ENCODE measurements at regions not wholly inside any gene's neighbourhood (a gene's known extent, or its start where the extent isn't known, plus 50 kb on each side); places are given as distances from the start of the nearest gene placed in this dataset.

DNA sequence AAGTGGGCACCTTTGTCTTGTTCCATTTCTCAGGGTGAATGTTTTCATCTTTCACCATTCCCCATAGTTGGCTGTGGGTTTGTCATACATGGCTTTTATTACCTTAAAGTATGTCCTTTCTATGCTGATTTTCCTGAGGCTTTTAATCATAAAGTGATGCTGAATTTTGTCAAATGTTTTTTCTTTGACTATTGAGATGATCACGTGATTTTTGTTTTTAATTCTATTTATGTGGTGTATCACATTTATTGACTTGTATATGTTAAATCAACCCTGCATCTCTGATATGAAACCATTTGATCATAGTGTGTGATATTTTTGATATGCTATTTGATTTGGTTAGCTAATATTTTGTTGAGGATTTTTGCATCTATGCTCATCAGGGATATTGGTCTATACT, 216.4 kb upstream of the FAT3 start:
- DNase-seq (no peak), ATAC-seq (no peak)
- H3K4me1 Mint-ChIP-seq: no peaks in the 10 kb centered on the region
- Histone ChIP-seq H3K27ac (ENCODE audit: low read length) (no peak overlapping the region), H3K9me3 (ENCODE audit: control insufficient read depth, insufficient read depth, low read length) (no peaks in the 10 kb centered on the region), H3K27me3 (ENCODE audit: control insufficient read depth, insufficient read depth, low read length) (no peaks in the 10 kb centered on the region), H3K36me3 (ENCODE audit: control insufficient read depth, insufficient read depth, low read length) (no peaks in the 10 kb centered on the region), H3K4me3 (ENCODE audit: low read length) (no peak overlapping the region), H3K4me1 (ENCODE audit: control insufficient read depth, insufficient read depth, low read length) (no peaks in the 10 kb centered on the region)
- TF ChIP-seq CTCF (IDR thresholded peaks at IDR 0.05): no peak
- intact Hi-C loops (cut with micrococcal nuclease): no loop called here
- peaks cover 15 to 17% of the 10 kb centered on the region in 2 donors for H3K9me3 Mint-ChIP-seq
- H3K27ac Mint-ChIP-seq: no peak overlapping the region
- WGBS (ENCODE audit: insufficient coverage): no CpG with 5 or more reads among the region's 1 CpG
- peaks cover 6% of the 10 kb centered on the region for H3K36me3 Mint-ChIP-seq
- no peak overlapping the region for H3K4me3 Mint-ChIP-seq
- H3K27me3 Mint-ChIP-seq (ENCODE audit: low read depth in 2 of 2): no peaks in the 10 kb centered on the region

GRCh38 chr11:92002568-92002967, 222.1 kb upstream of the FAT3 start:
- H3K4me1 Mint-ChIP-seq: no peaks in the 10 kb centered on the region
- no peaks in the 10 kb centered on the region for H3K36me3 Mint-ChIP-seq
- no peak overlapping the region for H3K4me3 Mint-ChIP-seq
- H3K9me3 Mint-ChIP-seq: peaks cover 8 to 11% of the 10 kb centered on the region in 2 donors
- intact Hi-C loops (cut with micrococcal nuclease): no loop called here
- Histone ChIP-seq H3K27me3 (ENCODE audit: control insufficient read depth, insufficient read depth, low read length) (no peaks in the 10 kb centered on the region), H3K27ac (ENCODE audit: low read length) (no peak overlapping the region), H3K36me3 (ENCODE audit: control insufficient read depth, insufficient read depth, low read length) (no peaks in the 10 kb centered on the region), H3K9me3 (ENCODE audit: control insufficient read depth, insufficient read depth, low read length) (no peaks in the 10 kb centered on the region), H3K4me1 (ENCODE audit: control insufficient read depth, insufficient read depth, low read length) (no peaks in the 10 kb centered on the region), H3K4me3 (ENCODE audit: low read length) (no peak overlapping the region)
- TF ChIP-seq CTCF (IDR thresholded peaks at IDR 0.05): no peak
- no peaks in the 10 kb centered on the region for H3K27me3 Mint-ChIP-seq (ENCODE audit: low read depth in 2 of 2)
- ATAC-seq: no peak
- no peak overlapping the region for H3K27ac Mint-ChIP-seq
- DNase-seq: no peak

GRCh38 chr11:91998481-91998880, 226.1 kb upstream of the FAT3 start:
- no peak overlapping the region for H3K27ac ChIP-seq (ENCODE audit: low read length)
- no peaks in the 10 kb centered on the region for H3K36me3 Mint-ChIP-seq
- no peaks in the 10 kb centered on the region for H3K4me1 ChIP-seq (ENCODE audit: control insufficient read depth, insufficient read depth, low read length)
- H3K4me1 Mint-ChIP-seq: no peaks in the 10 kb centered on the region
- intact Hi-C loops (cut with micrococcal nuclease): no loop called here
- no peak overlapping the region for H3K4me3 Mint-ChIP-seq
- no peak overlapping the region for H3K4me3 ChIP-seq (ENCODE audit: low read length)
- DNase-seq (no peak), ATAC-seq (no peak)
- H3K27ac Mint-ChIP-seq: no peak overlapping the region
- no peaks in the 10 kb centered on the region for H3K36me3 ChIP-seq (ENCODE audit: control insufficient read depth, insufficient read depth, low read length)
- H3K9me3 ChIP-seq (ENCODE audit: control insufficient read depth, insufficient read depth, low read length): no peaks in the 10 kb centered on the region
- 71% methylated on average over 2 of the region's 2 CpGs for WGBS (ENCODE audit: insufficient coverage)
- no peak for TF ChIP-seq CTCF (IDR thresholded peaks at IDR 0.05)
- no peaks in the 10 kb centered on the region for H3K27me3 ChIP-seq (ENCODE audit: control insufficient read depth, insufficient read depth, low read length)
- H3K9me3 Mint-ChIP-seq: peaks cover 8 to 13% of the 10 kb centered on the region in 2 donors
- no peaks in the 10 kb centered on the region for H3K27me3 Mint-ChIP-seq (ENCODE audit: low read depth in 2 of 2)

GRCh38 chr11:91997226-91997625, 227.4 kb upstream of the FAT3 start:
- Mint-ChIP-seq H3K27me3 (ENCODE audit: low read depth in 2 of 2) (no peaks in the 10 kb centered on the region), H3K27ac (no peak overlapping the region), H3K9me3 (peaks cover 10 to 12% of the 10 kb centered on the region in 2 donors), H3K4me3 (no peak overlapping the region), H3K36me3 (no peaks in the 10 kb centered on the region), H3K4me1 (no peaks in the 10 kb centered on the region)
- Histone ChIP-seq H3K27ac (ENCODE audit: low read length) (no peak overlapping the region), H3K4me3 (ENCODE audit: low read length) (no peak overlapping the region), H3K9me3 (ENCODE audit: control insufficient read depth, insufficient read depth, low read length) (peaks cover 4% of the 10 kb centered on the region), H3K4me1 (ENCODE audit: control insufficient read depth, insufficient read depth, low read length) (no peaks in the 10 kb centered on the region), H3K36me3 (ENCODE audit: control insufficient read depth, insufficient read depth, low read length) (no peaks in the 10 kb centered on the region), H3K27me3 (ENCODE audit: control insufficient read depth, insufficient read depth, low read length) (no peaks in the 10 kb centered on the region)
- no peak for DNase-seq
- ATAC-seq: no peak
- intact Hi-C loops (cut with micrococcal nuclease): no loop called here
- TF ChIP-seq CTCF (IDR thresholded peaks at IDR 0.05): no peak
- 81% methylated on average over 6 of the region's 6 CpGs for WGBS (ENCODE audit: insufficient coverage)

All from natural killer cell (primary cell).